A549 (cell line): ENCODE measurements at regions not wholly inside any gene's neighbourhood (a gene's known extent, or its start where the extent isn't known, plus 50 kb on each side); places are given as distances from the start of the nearest gene placed in this dataset.

ENCODE experiments used
- ATAC-seq, 2 experiments: fragments of 200-7000 bp in 1 of 2; fragments of >200 bp in 1 of 2; cut with Nextera tagmentation in 1 of 2; cut with Tn5 transposase in 1 of 2; 3 replicates each; pipeline versions ENCODE4 v1.8.0 to v1.9.1; 2018 to 2020; ENCODE audit warnings: mild to moderate bottlenecking in 1 of 2, moderate library complexity in 1 of 2
- CTCF ChIA-PET: fragments of 300-600 bp; sonication (Branson Sonifier 250); formaldehyde crosslinking; extraction: SDS; loops from one replicate; lab custom pipeline; 2021; ENCODE audit warnings: antibody characterized with exemption, inconsistent platforms; lab: Yijun Ruan, JAX
- POLR2A ChIA-PET: fragments of 350-600 bp; formaldehyde crosslinking; extraction: SDS; loops from one replicate; lab custom pipeline; 2021; ENCODE audit warnings: antibody characterized with exemption, inconsistent platforms; lab: Yijun Ruan, JAX
- DNase-seq, 2 experiments: peaks; one replicate each; pipeline versions ENCODE4 v3.0.0 to v3.0.0-alpha.2; 2011 to 2016; ENCODE audit warnings: low read depth in 1 of 2, low spot score in 1 of 2
- FAIRE-seq: peaks from 2 replicates; lab custom pipeline; 2011; peaks lifted over from hg19 to GRCh38; lab: Jason Lieb, UNC
- H3K27ac ChIP-seq, 2 experiments: fragments of >200 bp; sonication (Bioruptor Twin); formaldehyde crosslinking; 3 replicates each; pipeline ENCODE4 v1.5.1; 2016 to 2017
- H3K4me1 ChIP-seq: fragments of >200 bp; sonication (Bioruptor Twin); formaldehyde crosslinking; 3 replicates; pipeline ENCODE4 v1.6.1; 2016
- H3K4me2 ChIP-seq: fragments of >200 bp; sonication (Bioruptor Twin); formaldehyde crosslinking; 3 replicates; pipeline ENCODE4 v1.6.1; 2016
- H3K4me3 ChIP-seq: fragments of >200 bp; sonication (Bioruptor Twin); formaldehyde crosslinking; 3 replicates; pipeline ENCODE4 v1.5.1; 2016
- H3K9me3 ChIP-seq: fragments of >200 bp; sonication (Bioruptor Twin); formaldehyde crosslinking; 3 replicates; pipeline ENCODE4 v1.6.1; 2016
- ATOH8 ChIP-seq: fragments of 250-450 bp; sonication (Bioruptor Pico); IDR thresholded peaks from 2 replicates; pipeline ENCODE4 v1.5.0; 2020; ENCODE audit warnings: low read depth, mild to moderate bottlenecking, moderate library complexity
- BCL3 ChIP-seq: fragments of >200 bp; sonication (Bioruptor Twin); formaldehyde crosslinking; IDR thresholded peaks from 3 replicates; pipeline ENCODE4 v1.6.1; 2016
- BHLHE40 ChIP-seq: IDR thresholded peaks from 2 replicates; pipeline ENCODE4 v1.6.1; 2012; ENCODE audit warnings: low read depth, low read length, inconsistent platforms
- CTCF ChIP-seq: fragments of >200 bp; sonication (Bioruptor Twin); formaldehyde crosslinking; IDR thresholded peaks from 3 replicates; pipeline ENCODE4 v1.5.1; 2016
- E2F6 ChIP-seq: IDR thresholded peaks from 2 replicates; pipeline ENCODE4 v1.6.1; 2012; ENCODE audit warnings: low read depth, borderline replicate concordance
- EHF ChIP-seq: fragments of 250-450 bp; sonication (Bioruptor Pico); IDR thresholded peaks from 2 replicates; pipeline ENCODE4 v1.5.0; 2020; ENCODE audit warnings: mild to moderate bottlenecking
- EHMT2 ChIP-seq: fragments of 200-600 bp; sonication (generic); IDR thresholded peaks from 2 replicates; pipeline ENCODE4 v1.6.1; 2016; ENCODE audit warnings: antibody characterized with exemption, low read depth, mild to moderate bottlenecking, moderate library complexity
- ESRRA ChIP-seq: fragments of 150-350 bp; IDR thresholded peaks from 2 replicates; pipeline ENCODE4 v1.6.1; 2014; ENCODE audit warnings: mild to moderate bottlenecking, low read length, borderline replicate concordance
- FOSB ChIP-seq: fragments of 250-450 bp; sonication (Bioruptor Pico); IDR thresholded peaks from 2 replicates; pipeline ENCODE4 v1.5.0; 2020; ENCODE audit warnings: mild to moderate bottlenecking, moderate library complexity
- FOSL2 ChIP-seq, 2 experiments: fragments of 450-650 bp in 1 of 2; fragments of >200 bp in 1 of 2; sonication (Bioruptor Twin) in 1 of 2; formaldehyde crosslinking; IDR thresholded peaks; 2 replicates each; pipeline versions ENCODE4 v1.5.0 to v1.6.1; 2016 to 2020; ENCODE audit warnings: mild to moderate bottlenecking in 1 of 2, moderate library complexity in 1 of 2
- HDAC2 ChIP-seq: fragments of 200-600 bp; sonication (generic); IDR thresholded peaks from 2 replicates; pipeline ENCODE4 v1.6.1; 2016
- KDM1A ChIP-seq: fragments of 200-600 bp; sonication (generic); IDR thresholded peaks from 2 replicates; pipeline ENCODE4 v1.6.1; 2016; ENCODE audit warnings: low read depth, mild to moderate bottlenecking
- KDM5A ChIP-seq: fragments of 200-600 bp; sonication (generic); IDR thresholded peaks from 2 replicates; pipeline ENCODE4 v1.6.1; 2016; ENCODE audit warnings: antibody characterized with exemption, mild to moderate bottlenecking
- MAFK ChIP-seq: fragments of 450-650 bp; IDR thresholded peaks from 2 replicates; pipeline ENCODE4 v1.6.1; 2014; ENCODE audit not compliant: partially characterized antibody
- MAX ChIP-seq: IDR thresholded peaks from 2 replicates; pipeline ENCODE4 v1.6.1; 2012
- POLR2A ChIP-seq: IDR thresholded peaks from 2 replicates; pipeline ENCODE4 v1.6.1; 2012; ENCODE audit warnings: mild to moderate bottlenecking, low read length
- POLR2AphosphoS2 ChIP-seq: conservative IDR thresholded peaks from 2 replicates; pipeline ENCODE4 v1.6.1; 2012; ENCODE audit warnings: low read length, improper control_type of control experiment, inconsistent platforms
- RARB ChIP-seq: fragments of 250-450 bp; sonication (Bioruptor Pico); IDR thresholded peaks from 2 replicates; pipeline ENCODE4 v1.8.0; 2021; ENCODE audit warnings: mild to moderate bottlenecking, moderate library complexity
- REST ChIP-seq: fragments of 200-600 bp; sonication (generic); IDR thresholded peaks from 2 replicates; pipeline ENCODE4 v1.6.1; 2016; ENCODE audit warnings: antibody characterized with exemption, mild to moderate bottlenecking, moderate library complexity
- RNF2 ChIP-seq: fragments of 200-600 bp; sonication (generic); IDR thresholded peaks from 2 replicates; pipeline ENCODE4 v1.6.1; 2016; ENCODE audit warnings: low read depth, mild to moderate bottlenecking, antibody characterized with exemption, moderate library complexity, borderline replicate concordance
- TFCP2L1 ChIP-seq: fragments of 250-450 bp; sonication (Bioruptor Pico); IDR thresholded peaks from 2 replicates; pipeline ENCODE4 v1.5.0; 2021; ENCODE audit warnings: mild to moderate bottlenecking
- USF2 ChIP-seq: fragments of 450-650 bp; IDR thresholded peaks from 2 replicates; pipeline ENCODE4 v1.6.1; 2014; ENCODE audit warnings: antibody characterized with exemption
- ZC3H11A ChIP-seq: fragments of 450-650 bp; IDR thresholded peaks from 2 replicates; pipeline ENCODE4 v1.6.1; 2014; ENCODE audit warnings: antibody characterized with exemption, mild to moderate bottlenecking
- ZFP36 ChIP-seq: fragments of 450-650 bp; IDR thresholded peaks from 2 replicates; pipeline ENCODE4 v1.6.1; 2014; ENCODE audit warnings: borderline replicate concordance; ENCODE audit not compliant: partially characterized antibody
- WGBS: methylation state at CpG from one replicate; pipeline ENCODE4 v1.1.6; 2017; ENCODE audit errors: missing lambda C conversion rate; 5-methylcytosine and 5-hydroxymethylcytosine counted together

GRCh38 chr4:19512086-19512485, 739.6 kb upstream of the SLIT2 start:
- ATAC-seq (no peak), FAIRE-seq (no peak), DNase-seq (no peak)
- no peak overlapping the region for H3K27ac ChIP-seq
- H3K4me1 ChIP-seq = no peaks in the 10 kb centered on the region
- POLR2A ChIA-PET = no interaction called here
- H3K4me3 ChIP-seq = no peak overlapping the region
- CTCF ChIA-PET = no interaction called here
- no peak for TF ChIP-seq MAX
- no peak for TF ChIP-seq EHF (CRISPR knock-in tag)
- no peak for TF ChIP-seq ZC3H11A
- no peak for TF ChIP-seq BHLHE40
- TF ChIP-seq BCL3 = no peak
- TF ChIP-seq REST = no peak
- no peak for TF ChIP-seq TFCP2L1 (CRISPR knock-in tag)
- TF ChIP-seq CTCF = no peak
- no peak for TF ChIP-seq HDAC2
- TF ChIP-seq POLR2A = no peak
- no peak for TF ChIP-seq POLR2AphosphoS2
- TF ChIP-seq KDM5A = no peak
- no peak for TF ChIP-seq FOSB
- no peak for TF ChIP-seq ATOH8 (CRISPR knock-in tag)
- no peak for TF ChIP-seq RNF2
- TF ChIP-seq USF2 = no peak
- TF ChIP-seq ZFP36 = no peak
- TF ChIP-seq KDM1A = no peak
- TF ChIP-seq FOSL2 (IDR thresholded peaks at IDR 0.05) = no peak
- no peak for TF ChIP-seq FOSL2 (CRISPR knock-in tag; IDR thresholded peaks at IDR 0.05)
- TF ChIP-seq, all 56 proteins: peak for 0
- WGBS = 6% methylated on average over 1 of the region's 1 CpG
- Histone ChIP-seq H3K9me3 (no peaks in the 10 kb centered on the region), H3K4me2 (no peak overlapping the region)

GRCh38 chr4:19510993-19511392, 740.7 kb upstream of the SLIT2 start:
- DNase-seq (no peak), ATAC-seq (no peak), FAIRE-seq (no peak)
- CTCF ChIA-PET = no interaction called here
- Histone ChIP-seq H3K9me3 (no peaks in the 10 kb centered on the region), H3K27ac (no peak overlapping the region), H3K4me2 (no peak overlapping the region), H3K4me1 (no peaks in the 10 kb centered on the region), H3K4me3 (no peak overlapping the region)
- POLR2A ChIA-PET = no interaction called here
- TF ChIP-seq E2F6 (no peak), EHMT2 (no peak), REST (no peak), ESRRA (no peak), RARB (no peak), MAFK (no peak), USF2 (no peak), FOSL2 (IDR thresholded peaks at IDR 0.05) (no peak), FOSL2 (CRISPR knock-in tag; IDR thresholded peaks at IDR 0.05) (no peak), ZC3H11A (no peak)
